Activated naive CD8-positive, alpha-beta T cell treated with anti-CD3 and anti-CD28 coated beads, Interleukin-2, amount 10 ng/mL, durations not matched to agents 7 days and 5 days (primary cell): ENCODE measurements at regions not wholly inside any gene's neighbourhood (a gene's known extent, or its start where the extent isn't known, plus 50 kb on each side); places are given as distances from the start of the nearest gene placed in this dataset.
"Not testable (repeated sequence)": the region's sequence is repeated elsewhere in the genome, so short reads cannot be mapped to it uniquely, and the experiment has no call there.

ENCODE experiments used
- ATAC-seq: fragments of 150-1000 bp; cut with Tn5 transposase; one replicate; pipeline ENCODE4 v1.10.0; 2021; ENCODE audit warnings: low read depth, moderate library complexity
- POLR2A ChIA-PET: fragments of 350-600 bp; sonication (Branson Sonifier 250); formaldehyde crosslinking; loops from one replicate; lab custom pipeline; 2021; ENCODE audit warnings: antibody characterized with exemption; lab: Charles Lee
- DNase-seq: peaks from one replicate; pipeline ENCODE4 v3.0.0; 2021
- H3K27ac Mint-ChIP-seq: one replicate; pipeline ENCODE4 v1.8.0; 2022; ENCODE audit warnings: mild to moderate bottlenecking, mixed read lengths
- H3K27me3 Mint-ChIP-seq: one replicate; pipeline ENCODE4 v1.8.0; 2022; ENCODE audit warnings: mild to moderate bottlenecking, moderate library complexity, mixed read lengths
- H3K36me3 Mint-ChIP-seq: one replicate; pipeline ENCODE4 v1.8.0; 2021; ENCODE audit warnings: mild to moderate bottlenecking, mixed read lengths
- H3K4me1 Mint-ChIP-seq: one replicate; pipeline ENCODE4 v1.8.0; 2021; ENCODE audit warnings: mixed read lengths
- H3K4me3 Mint-ChIP-seq: one replicate; pipeline ENCODE4 v1.8.0; 2022; ENCODE audit warnings: mild to moderate bottlenecking, moderate library complexity, mixed read lengths
- H3K9me3 Mint-ChIP-seq: one replicate; pipeline ENCODE4 v1.8.0; 2021; ENCODE audit warnings: mixed read lengths

DNA sequence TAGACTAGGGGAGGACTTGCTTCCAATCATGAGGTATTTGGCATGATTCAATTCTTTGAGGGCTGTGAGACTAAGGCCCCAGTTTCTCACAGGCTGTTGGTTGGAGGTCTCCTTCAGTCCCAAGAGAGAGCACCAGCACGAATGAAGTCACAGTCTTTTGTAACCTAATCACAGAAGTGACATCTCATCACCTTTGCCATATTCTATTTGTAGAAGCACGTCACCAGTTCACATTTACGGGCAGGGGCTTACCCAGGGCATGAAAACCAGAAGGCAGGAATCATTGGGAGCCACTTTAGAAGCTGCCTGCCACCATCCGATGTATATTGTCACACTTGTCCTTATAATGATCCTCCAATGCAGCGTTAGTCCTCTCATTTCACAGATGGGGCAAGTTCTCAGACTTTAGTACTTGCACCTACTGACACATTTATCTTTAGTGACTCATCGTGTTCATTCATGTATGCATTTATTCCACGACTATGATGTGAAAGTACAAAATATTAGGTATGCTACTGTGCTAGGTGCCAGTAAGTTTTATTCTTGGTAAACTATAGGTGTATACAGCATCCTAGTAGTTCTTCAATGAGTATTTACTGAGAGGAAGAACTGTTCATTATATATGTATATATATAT, 163.8 kb upstream of the PGRMC2 start:
- Mint-ChIP-seq H3K27ac (no peak overlapping the region), H3K9me3 (no peaks in the 10 kb centered on the region), H3K27me3 (no peaks in the 10 kb centered on the region), H3K4me3 (no peak overlapping the region), H3K36me3 (no peaks in the 10 kb centered on the region), H3K4me1 (peaks cover 14% of the 10 kb centered on the region)
- POLR2A ChIA-PET: no interaction called here
- ATAC-seq: no peak
- DNase-seq: no peak

DNA sequence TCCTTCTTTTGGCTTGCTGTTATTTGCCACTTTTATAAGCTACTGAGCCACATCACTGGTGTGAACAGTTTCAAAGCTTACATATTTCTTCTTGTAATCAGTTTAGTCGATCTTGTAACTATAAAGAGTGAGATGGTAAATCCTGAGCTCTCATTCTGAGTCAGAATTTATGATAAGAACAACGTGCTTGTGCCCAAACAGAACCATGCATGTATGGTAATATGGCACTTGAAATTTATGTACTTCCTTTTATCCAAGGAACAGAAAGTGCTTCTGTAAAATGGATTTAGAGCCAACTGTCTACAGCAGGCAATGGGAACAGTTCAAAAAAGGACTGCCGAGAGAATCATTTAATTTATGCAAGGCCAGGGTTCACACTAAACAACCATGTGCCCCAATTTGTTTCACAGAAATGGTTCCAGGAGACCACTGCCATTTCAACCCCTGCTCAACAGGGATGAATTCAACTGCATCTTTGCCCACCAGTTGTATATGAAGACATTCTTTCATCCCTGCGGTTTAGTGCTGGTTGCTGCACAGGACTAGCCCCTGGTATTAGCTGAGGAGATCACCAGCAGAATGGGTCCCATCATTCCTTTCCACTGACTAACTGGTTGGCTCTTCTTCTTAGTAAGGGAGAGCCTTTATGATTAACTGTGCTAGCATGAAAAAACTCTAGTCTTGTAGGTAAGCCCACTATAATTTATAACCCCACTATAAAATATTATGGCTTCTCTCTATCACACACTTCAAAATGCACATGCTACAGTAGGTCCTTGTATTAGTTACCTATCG, 162.9 kb upstream of the PGRMC2 start:
- DNase-seq (no peak), ATAC-seq (no peak)
- H3K27me3 Mint-ChIP-seq: no peaks in the 10 kb centered on the region
- no peak overlapping the region for H3K27ac Mint-ChIP-seq
- no peak overlapping the region for H3K4me3 Mint-ChIP-seq
- no peaks in the 10 kb centered on the region for H3K36me3 Mint-ChIP-seq
- H3K4me1 Mint-ChIP-seq: peaks cover 14% of the 10 kb centered on the region
- H3K9me3 Mint-ChIP-seq: no peaks in the 10 kb centered on the region
- POLR2A ChIA-PET: no interaction called here

DNA sequence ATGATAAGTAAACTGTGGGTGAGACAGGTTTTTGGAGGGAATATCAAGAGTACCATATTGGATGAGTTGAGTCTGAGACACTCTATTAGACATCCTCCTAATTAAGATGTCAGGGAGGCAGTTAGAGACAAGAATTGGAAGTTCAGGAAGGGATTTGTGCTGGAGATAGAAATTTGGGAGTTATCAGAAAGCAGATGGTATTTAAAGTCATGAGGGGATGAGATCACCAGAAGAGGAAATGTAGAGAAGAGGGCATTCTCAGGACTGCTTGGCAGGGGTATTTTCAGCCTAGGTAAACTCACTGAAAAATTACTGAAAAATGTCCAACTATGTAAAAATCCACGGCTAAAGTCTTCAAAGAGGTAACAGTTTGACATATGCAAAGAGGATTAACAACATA, 161.6 kb upstream of the PGRMC2 start:
- Mint-ChIP-seq H3K27me3 (no peaks in the 10 kb centered on the region), H3K36me3 (no peaks in the 10 kb centered on the region), H3K4me3 (no peak overlapping the region), H3K4me1 (peaks cover 8% of the 10 kb centered on the region), H3K27ac (no peak overlapping the region), H3K9me3 (peaks cover 4% of the 10 kb centered on the region)
- ATAC-seq (no peak), DNase-seq (no peak)
- POLR2A ChIA-PET: no interaction called here

DNA sequence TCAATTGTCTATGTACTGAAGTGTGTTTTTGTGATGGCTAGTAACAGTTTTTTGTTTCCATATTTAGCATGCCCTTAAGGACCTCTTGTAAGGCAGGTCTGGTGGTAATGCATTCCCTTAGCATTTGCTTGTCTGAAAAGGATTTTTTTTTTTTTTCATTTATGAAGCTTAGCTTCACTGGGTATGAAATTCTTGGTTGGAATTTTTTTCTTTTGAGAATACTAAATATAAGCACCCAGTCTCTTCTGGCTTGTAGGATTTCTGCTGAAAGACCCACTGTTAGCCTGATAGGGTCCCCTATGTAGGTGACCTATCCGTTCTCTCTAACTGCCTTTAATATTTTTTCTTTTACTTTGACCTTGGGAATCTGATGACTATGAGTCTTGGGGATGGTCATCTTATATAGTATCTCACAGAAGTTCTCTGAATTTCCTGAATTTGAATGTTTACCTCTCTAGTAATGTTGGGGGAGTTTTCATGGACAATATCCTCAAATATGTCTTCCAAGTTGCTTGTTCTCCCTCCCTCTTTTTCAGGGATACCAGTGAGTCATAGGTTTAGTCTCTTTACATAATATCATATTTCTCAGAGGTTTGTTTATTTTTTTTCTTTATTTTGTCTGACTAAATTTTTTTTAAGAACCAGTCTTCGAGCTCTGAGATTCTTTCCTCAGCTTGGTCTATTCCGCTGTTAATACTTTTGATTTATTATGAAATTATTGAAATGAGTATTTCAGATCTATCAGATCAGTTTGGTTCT, 157.1 kb upstream of the PGRMC2 start:
- no peak overlapping the region for H3K4me3 Mint-ChIP-seq
- H3K27me3 Mint-ChIP-seq: no peaks in the 10 kb centered on the region
- H3K9me3 Mint-ChIP-seq: peaks cover 12% of the 10 kb centered on the region
- H3K36me3 Mint-ChIP-seq: peaks cover 3% of the 10 kb centered on the region
- POLR2A ChIA-PET: no interaction called here
- ATAC-seq (no peak), DNase-seq (no peak)
- no peak overlapping the region for H3K27ac Mint-ChIP-seq
- H3K4me1 Mint-ChIP-seq: no peaks in the 10 kb centered on the region

DNA sequence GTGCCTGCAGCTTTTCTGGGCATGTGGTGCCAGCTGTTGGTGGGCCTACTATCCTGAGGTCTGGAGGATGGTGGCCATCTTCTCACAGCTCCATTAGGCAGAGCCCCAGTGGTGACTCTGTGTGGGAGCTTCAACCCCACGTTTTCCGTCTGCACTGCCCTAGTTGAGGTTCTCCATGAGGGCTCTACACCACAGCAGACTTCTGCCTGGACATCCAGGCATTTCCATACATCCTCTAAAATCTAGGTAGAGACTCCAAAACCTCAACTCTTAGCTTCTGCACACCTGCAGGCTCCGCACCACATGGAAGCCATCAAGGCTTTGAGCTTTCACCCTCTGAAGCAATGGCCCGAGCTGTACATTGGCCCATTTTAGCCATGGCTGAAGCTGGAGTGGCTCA, 153.3 kb upstream of the PGRMC2 start:
- ATAC-seq: no peak
- no peak overlapping the region for H3K4me3 Mint-ChIP-seq
- H3K36me3 Mint-ChIP-seq: peaks cover 3% of the 10 kb centered on the region
- peaks cover 16% of the 10 kb centered on the region for H3K9me3 Mint-ChIP-seq
- no peaks in the 10 kb centered on the region for H3K4me1 Mint-ChIP-seq
- no peaks in the 10 kb centered on the region for H3K27me3 Mint-ChIP-seq
- POLR2A ChIA-PET: no interaction called here
- no peak for DNase-seq
- no peak overlapping the region for H3K27ac Mint-ChIP-seq

DNA sequence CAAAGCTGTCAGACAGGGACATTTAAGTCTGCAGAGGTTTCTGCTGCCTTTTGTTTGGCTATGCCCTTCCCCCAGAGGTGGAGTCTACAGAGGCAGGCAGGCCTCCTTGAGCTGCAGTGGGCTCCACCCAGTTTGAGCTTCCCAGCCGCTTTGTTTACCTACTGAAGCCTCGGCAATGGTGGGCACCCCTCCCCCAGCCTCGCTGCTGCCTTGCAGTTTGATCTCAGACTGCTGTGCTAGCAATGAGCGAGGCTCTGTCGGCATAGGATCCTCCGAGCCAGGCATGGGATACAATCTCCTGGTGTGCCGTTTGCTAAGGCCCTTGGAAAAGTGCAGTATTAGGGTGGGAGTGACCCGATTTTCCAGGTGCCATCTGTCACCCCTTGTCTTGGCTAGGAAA, 149.4 kb upstream of the PGRMC2 start:
- H3K4me1 Mint-ChIP-seq, H3K27me3 Mint-ChIP-seq, H3K27ac Mint-ChIP-seq, ATAC-seq, H3K4me3 Mint-ChIP-seq, DNase-seq, POLR2A ChIA-PET, H3K36me3 Mint-ChIP-seq: not testable (repeated sequence)
- H3K9me3 Mint-ChIP-seq: peaks cover 10% of the 10 kb centered on the region

DNA sequence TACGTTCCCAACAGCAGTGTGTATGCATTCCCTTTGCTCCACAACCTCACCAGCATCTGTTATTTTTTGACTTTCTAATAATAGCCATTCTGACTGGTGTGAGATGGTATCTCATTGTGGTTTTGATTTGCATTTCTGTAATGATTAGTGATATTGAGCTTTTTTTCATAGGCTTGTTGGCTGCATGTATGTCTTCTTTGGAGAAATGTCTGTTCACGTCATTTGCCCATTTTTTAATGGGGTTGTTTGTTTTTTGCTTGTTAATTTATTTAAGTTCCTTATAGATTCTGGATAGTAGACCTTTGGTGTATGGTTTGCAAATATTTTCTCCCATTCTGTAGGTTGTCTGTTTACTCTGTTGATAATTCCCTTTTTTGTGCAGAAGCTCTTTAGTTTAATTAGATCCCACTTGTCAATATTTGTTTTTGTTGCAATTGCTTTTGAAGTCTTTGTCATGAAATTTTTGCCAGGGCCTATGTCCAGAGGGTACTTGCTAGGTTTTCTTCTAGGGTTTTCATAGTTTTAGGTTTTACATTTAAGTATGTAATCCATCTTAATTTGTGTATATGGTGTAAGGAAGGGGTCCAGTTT, 141.5 kb upstream of the PGRMC2 start:
- H3K36me3 Mint-ChIP-seq, ATAC-seq, H3K27ac Mint-ChIP-seq, POLR2A ChIA-PET, H3K4me3 Mint-ChIP-seq, H3K27me3 Mint-ChIP-seq, DNase-seq, H3K4me1 Mint-ChIP-seq, H3K9me3 Mint-ChIP-seq: not testable (repeated sequence)

DNA sequence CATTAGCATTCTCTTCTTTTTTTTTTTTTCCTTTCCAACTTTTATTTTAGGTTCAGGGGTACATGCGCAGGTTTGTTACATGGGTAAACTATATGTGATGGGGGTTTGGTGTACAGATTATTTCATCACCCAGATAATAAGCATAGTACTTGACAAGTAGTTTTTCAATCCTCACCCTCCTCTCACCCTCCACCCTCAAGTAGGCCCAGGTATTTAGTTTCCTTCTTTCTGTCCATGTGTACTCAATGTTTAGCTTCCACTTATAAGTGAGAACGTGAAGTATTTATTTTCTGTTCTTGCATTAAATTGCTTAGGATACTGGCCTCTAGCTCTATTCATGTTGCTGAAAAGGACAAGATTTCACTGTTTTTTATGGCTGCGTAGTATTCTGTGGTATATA, 140.8 kb upstream of the PGRMC2 start:
- H3K4me1 Mint-ChIP-seq: no peaks in the 10 kb centered on the region
- POLR2A ChIA-PET: no interaction called here
- ATAC-seq: no peak
- no peaks in the 10 kb centered on the region for H3K27me3 Mint-ChIP-seq
- no peaks in the 10 kb centered on the region for H3K9me3 Mint-ChIP-seq
- DNase-seq: no peak
- H3K36me3 Mint-ChIP-seq: no peaks in the 10 kb centered on the region
- H3K4me3 Mint-ChIP-seq: no peak overlapping the region
- H3K27ac Mint-ChIP-seq: no peak overlapping the region

DNA sequence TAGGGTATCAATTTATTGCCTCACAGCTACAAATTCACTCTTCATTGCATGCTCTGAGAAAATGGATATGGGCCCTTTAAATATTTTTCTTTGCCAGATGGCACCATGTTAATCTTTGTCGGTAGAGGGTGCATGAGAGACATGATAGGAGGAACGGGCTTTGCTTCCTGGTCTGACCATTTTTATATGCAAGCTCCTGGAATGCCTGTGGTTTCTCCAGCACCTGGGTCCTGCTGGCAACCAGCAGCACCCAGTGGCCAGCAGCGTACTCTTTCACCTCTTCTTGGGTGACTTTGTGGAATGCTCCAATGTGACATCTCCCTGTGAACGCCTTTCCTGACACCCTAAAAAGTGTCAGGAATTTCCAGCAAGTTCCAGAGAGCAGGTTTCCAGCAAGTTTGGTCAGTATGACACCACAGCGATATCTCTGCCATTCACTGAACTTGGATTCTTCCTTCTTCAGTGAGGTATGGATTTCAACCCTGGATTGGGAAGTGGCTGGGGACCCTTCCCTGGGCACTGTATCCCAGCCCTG, 140.3 kb upstream of the PGRMC2 start:
- Mint-ChIP-seq H3K4me1 (no peaks in the 10 kb centered on the region), H3K4me3 (no peak overlapping the region), H3K27ac (no peak overlapping the region), H3K36me3 (no peaks in the 10 kb centered on the region), H3K9me3 (no peaks in the 10 kb centered on the region), H3K27me3 (no peaks in the 10 kb centered on the region)
- ATAC-seq: no peak
- POLR2A ChIA-PET: no interaction called here
- DNase-seq: no peak

DNA sequence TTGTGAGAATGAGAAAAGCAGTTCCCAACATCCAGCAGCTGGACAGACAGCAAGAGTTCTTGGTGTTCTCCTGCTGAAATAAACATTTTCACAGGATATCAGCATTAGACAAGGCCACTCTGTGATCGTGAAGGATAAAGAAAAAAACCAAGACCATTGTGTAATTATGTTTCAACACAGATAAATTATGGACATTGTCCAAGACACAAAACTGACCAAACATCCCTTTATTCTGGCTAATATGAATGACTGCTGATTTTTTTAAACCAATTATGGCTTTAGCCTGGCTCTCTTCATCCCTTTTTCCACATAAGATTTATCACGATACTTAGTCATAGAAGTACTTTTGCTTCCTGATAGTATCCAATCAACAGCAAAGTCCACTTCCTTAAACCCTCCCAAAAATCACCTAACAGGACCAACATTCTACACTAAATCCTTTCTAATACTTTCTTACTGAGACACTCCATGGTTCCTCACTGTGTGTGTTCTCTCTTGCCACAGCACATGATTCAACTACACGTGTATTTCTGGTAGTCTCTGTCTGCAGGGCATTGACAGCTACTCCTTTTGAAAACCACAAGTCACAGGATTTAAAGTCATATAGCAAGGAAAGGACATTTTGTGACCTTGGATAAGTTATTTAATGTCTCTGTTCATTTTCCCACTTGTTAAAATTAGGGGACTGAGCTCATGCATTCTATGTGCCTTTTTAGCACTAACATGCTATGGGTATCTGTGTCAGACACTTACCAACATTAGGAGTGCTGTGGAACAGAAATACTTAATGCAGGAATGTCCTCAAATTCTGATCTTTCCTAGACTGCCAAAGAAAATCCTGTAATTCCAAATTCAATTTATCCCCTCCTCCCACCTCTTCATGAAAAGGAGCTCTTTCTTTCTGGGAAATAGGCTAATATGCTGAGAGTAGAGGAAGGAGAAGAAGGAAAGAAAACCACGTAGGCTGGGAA, 137.2 kb upstream of the PGRMC2 start:
- Mint-ChIP-seq H3K4me3 (no peak overlapping the region), H3K27me3 (no peaks in the 10 kb centered on the region), H3K36me3 (no peaks in the 10 kb centered on the region), H3K9me3 (no peaks in the 10 kb centered on the region), H3K4me1 (no peaks in the 10 kb centered on the region), H3K27ac (no peak overlapping the region)
- POLR2A ChIA-PET: no interaction called here
- ATAC-seq (no peak), DNase-seq (no peak)

DNA sequence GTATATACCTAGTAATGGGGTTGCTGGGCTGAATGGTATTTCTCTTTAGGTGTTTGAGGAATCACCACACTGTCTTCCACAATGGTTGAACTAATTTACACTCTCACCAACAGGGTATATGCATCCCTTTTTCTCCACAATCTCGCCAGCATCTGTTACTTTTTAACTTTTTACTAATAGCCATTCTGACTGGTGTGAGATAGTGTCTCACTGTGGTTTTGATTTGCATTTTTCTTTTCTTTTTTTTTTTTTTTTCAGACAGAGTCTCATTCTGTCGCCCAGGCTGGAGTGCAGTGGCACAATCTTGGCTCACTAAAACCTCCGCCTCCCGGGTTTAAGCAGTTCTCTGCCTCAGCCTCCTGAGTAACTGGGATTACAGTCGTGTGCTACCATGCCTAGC, 134.7 kb upstream of the PGRMC2 start:
- H3K9me3 Mint-ChIP-seq, H3K27me3 Mint-ChIP-seq, H3K27ac Mint-ChIP-seq, DNase-seq, POLR2A ChIA-PET, ATAC-seq, H3K36me3 Mint-ChIP-seq, H3K4me1 Mint-ChIP-seq, H3K4me3 Mint-ChIP-seq: not testable (repeated sequence)

DNA sequence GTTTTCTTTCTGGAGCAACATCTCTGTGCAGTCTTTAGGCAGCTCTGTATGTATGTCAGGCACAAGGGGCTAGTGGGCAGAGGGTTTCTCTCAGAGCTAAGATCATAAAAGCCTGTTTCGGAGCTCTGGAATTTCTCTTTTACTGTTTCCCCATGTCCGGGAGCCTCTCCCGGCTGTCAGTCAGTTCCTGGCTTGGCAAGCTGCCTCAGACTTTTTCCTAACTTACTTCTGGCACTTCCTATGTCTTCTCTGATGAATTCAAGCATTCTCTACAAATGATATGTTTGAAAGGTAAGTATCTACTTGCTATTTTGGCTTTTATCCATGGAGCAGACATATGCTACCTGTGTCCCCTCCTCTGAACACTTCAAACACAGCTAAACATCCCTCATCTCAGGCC, 129.3 kb upstream of the PGRMC2 start:
- DNase-seq: no peak
- H3K4me1 Mint-ChIP-seq: no peaks in the 10 kb centered on the region
- H3K27ac Mint-ChIP-seq: no peak overlapping the region
- peaks cover 2% of the 10 kb centered on the region for H3K27me3 Mint-ChIP-seq
- no peak overlapping the region for H3K4me3 Mint-ChIP-seq
- H3K36me3 Mint-ChIP-seq: no peaks in the 10 kb centered on the region
- no peak for ATAC-seq
- H3K9me3 Mint-ChIP-seq: no peaks in the 10 kb centered on the region
- POLR2A ChIA-PET: no interaction called here
